Stimulated activated CD8-positive, alpha-beta memory T cell treated with anti-CD3 and anti-CD28 coated beads, Interleukin-15, amount 100 ng/mL, for 48 hours (primary cell): ENCODE measurements at regions not wholly inside any gene's neighbourhood (a gene's known extent, or its start where the extent isn't known, plus 50 kb on each side); places are given as distances from the start of the nearest gene placed in this dataset.

ENCODE experiments used
- DNase-seq, 2 donors: peaks; one replicate each; pipeline ENCODE4 v3.0.0-alpha.2; 2020; ENCODE audit warnings: low read depth in 2 of 2

DNA sequence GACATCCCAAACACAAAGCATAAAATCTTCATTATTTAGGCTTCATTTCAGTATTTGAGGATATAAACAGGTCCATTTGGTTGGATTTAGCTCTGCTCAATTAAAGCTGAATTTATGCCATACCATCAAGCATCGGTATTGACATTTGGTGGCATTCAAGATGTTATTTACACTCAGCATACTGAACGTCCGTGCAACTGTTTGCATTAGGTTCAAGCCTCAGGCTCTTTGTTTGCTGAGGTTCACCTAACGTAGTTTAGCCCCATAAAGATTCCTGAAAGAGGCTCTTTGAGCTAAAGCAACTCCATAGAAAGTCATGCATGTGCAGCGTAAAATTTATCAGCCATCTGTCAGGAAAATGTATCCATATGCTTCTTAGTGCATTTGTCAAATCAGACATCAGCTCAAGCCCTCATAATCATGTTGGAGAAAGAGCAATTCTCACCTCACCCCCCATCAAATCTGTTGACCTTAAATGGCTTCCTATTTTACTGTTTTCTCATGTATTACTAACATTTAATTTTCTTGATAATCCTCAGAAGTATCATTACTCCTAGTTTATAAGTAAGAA is 366.9 kb downstream of the EPHA4 start:
- DNase-seq = no peak

- DNase-seq = no peak
These were observed 361.4 kb downstream of the EPHA4 start for GRCh38 chr2:221210686-221211085.

GRCh38 chr2:221211653-221212052 is 360.5 kb downstream of the EPHA4 start:
- DNase-seq = no peak

DNA sequence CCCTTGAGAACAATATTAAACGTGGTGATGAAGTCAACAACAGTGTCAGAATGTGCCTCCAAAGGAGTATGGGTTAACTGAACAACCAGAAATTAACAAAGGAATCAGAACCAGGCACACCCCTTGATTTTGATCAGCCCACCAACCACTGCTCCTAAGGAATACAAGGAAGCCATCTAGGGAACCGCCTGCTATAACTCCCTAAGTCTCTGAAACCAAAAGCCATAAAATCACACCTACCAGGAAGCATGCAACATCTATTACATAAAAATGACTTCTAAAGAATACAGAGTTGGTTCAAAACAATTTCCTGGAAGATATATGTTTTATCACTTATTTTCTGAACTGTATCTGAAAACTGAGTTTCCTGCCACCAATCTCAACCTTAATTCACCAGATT is 360.0 kb downstream of the EPHA4 start:
- no peak for DNase-seq

- DNase-seq = no peak
These were observed 356.6 kb downstream of the EPHA4 start for GRCh38 chr2:221215487-221215886.

DNA sequence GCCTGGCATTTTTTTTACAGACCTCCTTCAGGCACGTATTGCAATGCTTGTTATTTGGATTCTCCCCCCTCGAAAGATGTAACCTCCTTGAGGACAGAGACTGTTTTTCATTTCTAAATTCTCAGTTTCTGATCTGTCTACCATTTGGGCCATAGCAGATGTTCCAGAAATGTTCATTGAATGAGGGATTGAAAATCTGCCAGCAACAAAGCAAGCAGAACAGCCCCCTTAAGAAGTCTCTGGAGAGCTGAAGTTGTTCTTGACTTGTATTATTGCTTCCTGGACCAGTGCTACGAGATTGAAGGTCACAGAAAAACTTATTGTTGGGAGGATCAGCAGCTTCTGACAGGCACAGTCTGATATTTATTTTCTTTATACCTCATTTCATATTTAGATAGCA is 355.5 kb downstream of the EPHA4 start:
- no peak for DNase-seq

DNA sequence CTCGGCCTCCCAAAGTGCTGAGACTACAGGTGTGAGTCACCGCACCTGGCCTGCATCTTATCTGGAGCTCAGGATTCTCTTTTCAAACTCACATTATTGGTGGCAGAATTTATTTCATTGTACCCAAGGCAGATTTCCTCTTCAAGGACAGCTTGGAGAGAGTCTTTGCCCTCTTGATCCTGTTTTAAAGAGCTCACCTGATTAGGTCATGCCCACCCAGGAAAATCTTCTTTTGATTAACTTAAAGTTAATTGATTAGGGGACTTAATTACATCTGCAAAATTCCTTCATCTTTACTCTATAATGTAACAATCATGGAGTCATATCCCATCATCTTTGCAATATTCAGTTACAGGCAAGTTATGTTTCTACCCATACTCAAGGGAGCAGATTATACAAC is 346.4 kb downstream of the EPHA4 start:
- DNase-seq = no peak

GRCh38 chr2:221228214-221228769 is 343.8 kb downstream of the EPHA4 start:
- no peak for DNase-seq

DNA sequence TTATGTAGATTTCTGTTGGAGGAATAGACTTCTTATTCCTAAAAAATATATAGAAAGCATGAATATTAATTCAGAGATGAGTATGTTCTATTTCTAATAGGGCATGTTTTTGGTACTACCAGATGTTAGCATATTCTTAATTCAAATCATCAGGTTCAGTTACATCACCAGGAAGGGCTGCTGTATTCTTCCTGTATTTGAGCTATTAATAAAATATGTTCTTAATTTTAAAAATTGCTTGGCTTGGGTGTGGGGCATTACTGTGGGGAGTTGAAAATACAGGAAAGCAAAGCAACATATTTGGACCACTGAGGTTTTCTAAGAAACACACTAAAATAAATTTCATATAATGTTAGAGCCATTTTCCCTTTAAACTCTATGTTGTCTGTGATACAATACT is 343.0 kb downstream of the EPHA4 start:
- no peak for DNase-seq

DNA sequence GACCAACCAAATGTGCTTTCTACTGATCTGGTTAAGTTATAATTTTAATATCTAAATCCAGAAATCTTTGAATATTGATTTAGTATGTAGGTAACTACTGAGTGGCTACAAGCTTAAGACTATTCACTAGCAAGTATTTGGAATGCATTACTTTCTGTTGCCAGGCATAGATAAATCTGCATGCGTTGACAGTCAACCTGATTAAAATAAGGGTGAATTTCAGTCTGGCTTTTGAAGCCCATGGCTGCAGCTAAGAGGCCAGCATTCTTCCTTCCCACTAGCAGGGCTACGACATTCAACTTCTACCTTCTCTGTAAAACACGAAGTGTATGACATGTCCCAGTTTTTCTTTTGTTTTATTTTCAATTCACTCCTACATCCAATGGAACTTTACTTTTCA is 340.6 kb downstream of the EPHA4 start:
- no peak for DNase-seq

- no peak for DNase-seq
These were observed 336.2 kb downstream of the EPHA4 start for GRCh38 chr2:221235941-221236340.

GRCh38 chr2:221241072-221241471 is 331.0 kb downstream of the EPHA4 start:
- DNase-seq = no peak

DNA sequence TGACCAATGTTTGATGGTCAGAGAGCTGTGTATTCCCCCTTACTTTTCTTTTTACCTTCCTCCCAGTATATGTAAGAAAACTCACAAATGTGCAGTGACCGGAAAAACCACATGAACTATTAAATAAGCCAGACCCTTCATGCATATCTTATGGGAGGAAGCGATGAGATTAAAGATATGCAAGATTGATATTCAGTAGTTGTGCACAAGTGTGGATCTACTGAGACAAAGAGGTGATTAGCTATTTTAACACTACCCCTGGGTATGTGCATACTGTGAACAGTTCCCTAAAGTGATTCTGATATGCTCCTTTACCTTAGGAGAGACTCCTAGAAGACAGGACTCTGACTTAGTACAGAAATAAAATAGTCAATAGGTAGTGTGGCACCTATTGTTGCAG is 328.3 kb downstream of the EPHA4 start:
- no peak for DNase-seq

DNA sequence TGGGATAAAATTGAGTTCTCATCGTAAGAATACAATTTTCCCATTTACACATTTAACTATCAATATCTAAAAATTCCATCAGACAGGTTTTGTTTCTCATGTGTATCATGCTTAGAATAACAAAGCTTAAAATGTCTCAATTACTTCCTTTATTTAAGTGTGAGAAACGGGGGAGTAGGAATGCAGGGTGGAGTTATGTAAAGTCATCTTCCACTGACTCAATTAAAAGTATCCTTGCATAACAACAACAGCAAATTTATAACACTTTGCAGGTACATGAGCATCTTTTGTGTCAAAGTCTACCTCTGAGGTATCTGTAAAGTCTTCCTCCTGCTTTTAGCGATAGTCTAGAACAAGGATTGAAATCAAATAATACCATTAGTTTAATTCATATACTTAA is 327.1 kb downstream of the EPHA4 start:
- DNase-seq = no peak

- no peak for DNase-seq
These were observed 326.3 kb downstream of the EPHA4 start for GRCh38 chr2:221245772-221246171.

DNA sequence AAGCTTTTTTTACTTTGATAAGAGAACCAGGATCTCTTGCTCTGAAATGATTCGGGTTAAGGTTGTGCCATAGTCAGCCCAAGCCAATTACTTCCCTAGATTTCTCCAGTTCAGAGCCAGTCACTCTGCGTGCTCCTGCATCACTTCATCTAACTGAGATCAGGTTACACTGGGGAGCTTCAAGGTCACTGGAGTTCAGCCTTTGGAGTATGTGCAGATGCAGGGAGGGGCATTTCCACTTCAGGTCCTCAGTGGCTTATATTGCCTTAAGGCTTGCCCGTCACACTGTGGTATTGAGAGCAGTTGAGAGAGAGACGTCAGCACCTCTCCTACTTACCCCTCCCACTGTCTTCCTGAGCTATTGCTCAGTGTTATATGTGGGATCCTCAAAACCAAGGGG is 317.8 kb downstream of the EPHA4 start:
- DNase-seq = no peak

DNA sequence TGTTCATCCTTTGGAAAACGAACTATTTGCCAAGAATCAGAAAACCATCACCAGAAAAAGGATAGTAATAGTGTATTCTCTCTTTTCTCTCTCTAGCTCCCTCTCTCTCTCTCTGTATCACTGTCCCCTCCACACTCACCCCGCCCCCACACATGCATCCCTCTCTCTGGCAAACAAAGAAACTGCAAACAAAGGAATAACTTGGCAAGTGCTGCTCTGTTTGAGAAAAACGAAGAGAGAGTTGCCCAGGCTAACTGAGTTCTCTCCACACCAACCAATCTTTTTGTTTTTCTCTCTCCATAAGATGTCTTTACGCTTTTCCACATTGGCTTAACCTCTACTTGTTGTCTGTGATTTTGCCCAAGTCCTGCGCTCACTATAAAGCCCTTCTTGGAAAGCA is 316.2 kb downstream of the EPHA4 start:
- DNase-seq = no peak

DNA sequence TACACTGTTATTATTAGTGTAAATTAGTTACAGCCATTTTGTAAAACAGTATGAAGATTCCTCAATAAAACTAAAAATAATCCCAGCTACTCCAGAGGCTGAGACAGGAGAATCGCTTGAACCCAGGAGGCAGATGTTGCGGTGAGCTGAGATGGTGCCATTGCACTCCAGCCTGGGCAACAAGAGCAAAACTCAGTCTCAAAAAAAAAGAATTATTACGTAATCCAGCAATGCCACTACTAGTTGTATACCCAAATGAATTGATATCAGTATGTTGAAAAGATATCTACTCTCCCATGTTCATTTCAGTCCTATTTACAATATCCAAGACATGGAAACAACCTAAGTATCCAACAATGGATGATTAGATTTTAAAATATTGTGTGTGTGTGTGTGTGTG is 313.6 kb downstream of the EPHA4 start:
- no peak for DNase-seq

DNA sequence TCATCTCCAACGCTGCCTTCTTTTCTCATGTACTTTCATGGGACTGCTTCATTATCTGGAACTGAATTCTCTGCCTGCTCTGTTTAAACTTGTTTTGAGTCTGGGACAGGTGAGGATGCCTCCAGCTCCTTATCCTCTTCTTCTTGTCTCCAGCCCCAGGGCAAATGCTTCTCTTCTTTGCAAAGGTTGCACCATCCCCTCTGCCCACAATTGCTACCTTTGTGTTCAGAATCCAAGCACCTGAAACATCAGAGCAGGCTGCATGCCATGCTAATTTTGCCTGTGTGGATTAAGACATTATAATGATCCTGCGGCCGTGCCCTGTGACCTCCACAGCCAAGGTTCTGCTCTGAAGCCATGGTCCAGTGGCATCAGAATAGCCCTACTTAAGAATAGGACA is 309.5 kb downstream of the EPHA4 start:
- DNase-seq = no peak

GRCh38 chr2:221263573-221263972 is 308.5 kb downstream of the EPHA4 start:
- no peak for DNase-seq

DNA sequence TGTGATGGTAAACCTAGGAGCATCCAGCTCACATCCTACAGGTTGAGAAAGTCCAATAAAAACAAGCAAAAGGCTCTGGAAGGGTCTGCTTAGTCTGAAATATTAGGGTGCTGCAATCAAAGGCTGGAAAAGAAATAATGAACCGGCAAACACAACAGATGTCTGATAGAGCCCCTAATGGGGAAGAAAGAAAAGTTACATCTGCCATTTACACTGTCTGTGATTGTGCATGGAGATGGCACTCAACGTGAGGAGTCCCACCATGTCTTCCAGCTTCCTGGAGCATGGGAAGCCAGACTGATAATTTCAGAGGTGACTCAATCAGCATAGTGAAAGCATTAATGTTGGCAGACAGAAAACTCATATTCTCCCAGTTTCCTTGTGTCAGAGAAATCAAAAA is 307.8 kb downstream of the EPHA4 start:
- no peak for DNase-seq

DNA sequence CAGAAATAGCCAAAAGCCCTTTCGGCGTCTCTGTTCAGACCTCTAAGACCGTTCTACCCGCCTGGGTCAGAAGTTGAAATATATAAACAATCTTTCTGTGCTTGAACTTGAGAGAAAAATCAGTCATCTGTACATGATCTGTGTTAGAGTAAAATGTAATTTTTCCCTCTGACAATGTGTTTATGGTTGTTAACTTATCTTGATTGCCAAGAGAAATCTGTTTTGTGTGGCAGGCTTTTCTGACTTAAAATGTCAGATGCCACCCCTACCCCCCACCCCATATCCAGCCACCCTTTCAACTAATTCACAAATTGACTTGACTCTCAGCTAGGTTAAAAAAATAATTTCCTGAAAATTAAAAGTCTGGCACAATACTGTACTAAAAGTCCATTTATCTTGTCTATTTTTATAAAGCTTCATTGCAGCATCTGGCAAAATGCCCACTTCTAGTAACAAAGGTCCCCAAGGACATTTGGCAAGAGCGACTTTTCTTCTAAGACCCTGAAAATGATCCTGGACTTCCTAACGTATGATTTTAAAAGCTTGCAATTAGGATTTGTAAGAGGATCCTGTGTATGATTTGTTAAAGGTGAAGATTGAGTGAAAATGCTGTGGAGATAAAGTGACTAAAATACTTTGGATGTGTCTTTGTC is 304.2 kb downstream of the EPHA4 start:
- no peak for DNase-seq

DNA sequence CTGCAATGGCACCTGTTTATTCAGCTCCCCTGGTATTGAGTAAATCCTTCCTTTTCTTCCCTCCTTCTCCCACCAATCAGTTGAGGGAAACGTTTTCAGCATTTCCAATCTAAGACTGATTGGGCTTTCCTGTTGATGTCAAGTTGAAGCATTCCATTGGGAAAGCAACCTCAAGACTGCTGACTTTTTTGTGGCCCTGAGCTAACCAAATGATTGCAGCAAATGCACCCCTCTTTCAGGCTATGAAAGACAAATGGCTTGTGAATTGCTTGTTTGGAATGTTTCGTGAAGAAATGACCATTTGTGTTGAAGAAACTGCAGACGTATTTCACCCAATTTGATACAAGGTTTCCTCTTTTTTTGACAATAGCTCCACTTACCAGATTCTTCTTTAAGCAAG is 303.5 kb downstream of the EPHA4 start:
- no peak for DNase-seq

DNA sequence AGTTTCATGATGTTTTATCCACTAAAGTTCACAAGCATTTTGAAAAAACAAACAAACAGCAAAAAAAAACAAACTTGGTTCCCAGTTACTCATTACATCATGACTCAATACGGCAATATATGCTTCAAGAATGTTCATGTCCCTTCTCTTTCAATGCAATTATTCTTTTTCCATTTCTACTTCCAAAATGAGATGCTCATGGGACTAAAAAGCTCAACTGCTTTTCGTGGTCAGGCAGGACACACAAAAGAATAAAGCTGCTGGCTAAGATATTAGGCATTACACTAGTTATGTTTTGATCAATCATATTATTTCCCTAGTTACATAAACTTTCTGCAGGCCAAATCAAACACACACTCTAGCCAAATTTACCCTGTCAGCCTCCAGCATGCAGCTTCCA is 301.3 kb downstream of the EPHA4 start:
- no peak for DNase-seq
